ENCODE measurements at regions not wholly inside any gene's neighbourhood (a gene's known extent, or its start where the extent isn't known, plus 50 kb on each side); places are given as distances from the start of the nearest gene placed in this dataset.
"Not testable (repeated sequence)": the region's sequence is repeated elsewhere in the genome, so short reads cannot be mapped to it uniquely, and the experiment has no call there.

DNA sequence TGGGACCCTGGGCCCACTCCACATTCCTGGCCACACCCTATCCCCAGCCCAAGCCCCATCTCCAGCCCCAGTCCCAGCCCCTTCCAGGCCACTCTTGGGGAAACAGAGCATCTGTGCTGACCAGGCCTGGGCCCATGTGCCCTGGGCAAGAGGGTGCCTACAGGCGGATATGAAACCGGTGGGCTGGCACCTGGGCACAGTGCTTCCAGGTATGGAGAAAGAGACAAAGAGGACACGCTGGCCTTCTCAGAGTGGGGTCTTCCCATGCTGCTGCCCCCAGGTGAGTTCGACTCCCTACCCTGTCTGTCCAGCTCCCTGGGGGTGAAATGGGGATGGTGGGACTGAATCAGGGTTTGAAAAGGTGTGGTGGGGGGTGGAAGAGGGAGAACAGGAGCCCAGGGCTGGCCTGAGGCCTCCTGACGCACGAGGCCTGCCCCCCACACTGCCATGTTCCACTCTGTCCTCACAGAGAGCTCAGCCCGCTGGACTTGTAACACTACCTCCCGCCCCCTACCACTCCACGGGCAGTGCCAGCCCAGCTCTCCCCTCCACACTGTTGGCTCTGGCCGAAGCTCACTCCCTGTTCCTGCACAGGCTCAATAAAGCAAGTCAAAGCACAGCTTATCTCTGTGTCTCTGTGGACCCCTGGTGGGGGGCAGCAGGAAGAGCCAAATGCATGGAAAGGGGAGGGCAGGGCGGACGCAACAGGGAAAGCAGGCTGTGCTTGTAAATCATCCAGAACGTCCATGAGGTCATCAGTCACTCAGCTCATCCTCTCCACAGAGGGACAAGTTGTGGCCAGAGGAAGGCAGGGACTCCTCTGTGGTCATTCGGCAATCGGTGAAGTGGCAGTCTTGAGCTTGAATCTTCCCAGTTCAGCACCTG lies 71.1 kb upstream of the TMEM97 start:
- POLR2A ChIA-PET, result interaction anchor here (0.6 kb wide), 1 partner anchor 67 kb away, joined by 3 read pairs; no protein-coding TSS in a partner anchor
- CTCF ChIA-PET, result no interaction called here

DNA sequence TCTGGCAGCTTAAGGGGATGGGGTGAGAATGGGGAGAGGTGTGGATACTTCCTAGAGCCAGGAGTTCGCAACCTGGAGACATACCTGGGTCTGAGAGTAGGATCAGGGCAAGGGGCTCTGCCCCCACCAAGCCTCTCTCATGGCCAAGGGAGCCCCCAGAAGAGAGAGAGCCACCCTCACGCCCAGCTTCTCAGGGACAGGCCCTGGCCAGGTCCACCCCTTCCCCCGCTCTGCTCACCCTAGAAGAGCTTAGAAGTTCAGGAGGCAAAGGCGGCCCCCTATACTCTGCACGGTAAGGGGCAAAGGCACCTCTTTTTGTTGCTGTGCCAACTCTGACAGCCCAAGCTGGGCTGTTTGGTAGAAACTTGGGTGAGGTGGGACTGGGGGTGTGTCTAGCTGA lies 69.3 kb upstream of the TMEM97 start:
- CTCF ChIA-PET, result interaction anchor here (0.6 kb wide), 1 partner anchor 298 kb away, joined by 3 read pairs; no protein-coding TSS in a partner anchor
- POLR2A ChIA-PET, result interaction anchor here (0.8 kb wide), 1 partner anchor 209 kb away, joined by 3 read pairs; no protein-coding TSS in a partner anchor

DNA sequence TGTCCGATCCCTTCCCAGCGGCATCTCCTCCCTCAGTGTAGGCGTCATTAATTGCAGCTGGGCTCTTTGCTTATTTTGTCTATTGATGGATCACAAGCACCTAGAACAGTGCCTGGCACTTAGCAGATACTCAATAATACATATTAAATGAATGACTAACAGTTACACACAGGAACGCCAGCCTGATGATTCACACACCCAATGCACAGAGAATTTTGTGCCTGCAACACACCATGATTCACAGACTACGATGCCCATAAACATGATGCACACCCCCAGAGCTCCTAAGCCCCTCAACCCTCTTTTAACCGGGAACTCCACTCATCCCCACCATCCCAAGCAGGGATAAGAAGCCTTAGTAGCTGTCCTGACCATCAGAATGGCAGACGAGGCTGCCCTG lies 66.6 kb upstream of the TMEM97 start:
- ChIA-PET CTCF (interaction anchor here (1.2 to 2.5 kb wide), 4 partner anchors 21 to 67 kb away, joined by 4 to 7 read pairs (median 4); partner anchors contain the start of gene TMEM97), POLR2A (no interaction called here)

DNA sequence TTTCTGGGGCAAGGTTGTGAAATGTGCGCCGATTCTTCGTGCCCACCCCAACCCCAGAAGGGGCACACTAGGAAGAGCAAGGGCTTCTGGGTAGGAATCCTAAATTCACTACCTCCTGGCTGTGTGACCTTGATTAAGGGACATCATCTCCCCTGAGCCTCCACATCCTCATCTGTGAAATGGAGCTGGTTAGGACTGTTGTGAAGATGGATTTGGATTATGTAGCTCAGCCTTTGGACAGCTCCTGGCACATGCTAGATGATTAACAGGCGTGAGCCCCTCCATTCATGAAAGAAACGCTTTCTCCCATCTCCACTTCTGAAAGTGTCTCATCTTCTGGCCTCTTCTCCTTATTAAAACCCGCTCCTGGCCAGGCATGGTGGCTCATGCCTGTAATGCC lies 65.3 kb upstream of the TMEM97 start:
- CTCF ChIA-PET, result no interaction called here
- POLR2A ChIA-PET, result no interaction called here

DNA sequence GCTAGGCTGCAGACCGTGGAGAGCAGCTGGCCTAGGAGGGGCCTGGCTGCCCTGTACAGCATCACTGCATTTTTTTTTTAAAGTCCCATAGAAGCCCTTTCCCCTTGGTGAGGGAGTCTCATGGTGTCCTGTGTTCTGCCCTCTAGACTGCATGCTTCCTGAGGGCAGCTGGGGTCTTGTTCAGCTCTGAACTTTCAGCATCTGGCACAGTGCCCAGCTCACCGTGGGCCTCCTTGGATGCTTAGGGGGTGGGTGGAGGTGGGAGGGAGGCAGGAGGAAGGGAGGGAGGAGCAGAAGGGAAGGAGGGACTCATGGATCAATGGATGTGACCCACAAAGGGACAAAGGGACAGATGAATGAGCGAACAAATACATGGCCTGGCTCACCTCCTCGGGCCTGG lies 63.4 kb upstream of the TMEM97 start:
- POLR2A ChIA-PET, result no interaction called here
- CTCF ChIA-PET, result no interaction called here

DNA sequence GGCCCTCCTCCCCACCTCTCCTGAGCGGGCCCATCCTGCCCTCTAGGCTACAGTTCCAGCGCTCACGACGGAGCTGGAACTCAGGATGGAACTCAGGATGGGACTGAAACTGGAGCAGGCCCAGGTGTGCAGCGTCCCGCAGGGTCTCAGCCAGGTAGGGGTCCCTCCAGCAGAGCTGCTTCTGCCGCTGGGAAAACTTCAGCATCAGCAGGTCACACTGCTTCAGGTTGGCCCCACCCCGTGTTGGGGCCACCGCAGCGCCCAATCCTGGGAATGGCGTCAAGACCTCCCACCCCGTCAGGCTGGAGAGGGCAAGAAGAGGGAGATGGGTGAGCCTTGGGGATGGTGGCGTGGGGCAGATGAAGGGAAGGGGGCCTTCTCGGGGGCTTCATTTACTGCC lies 62.6 kb upstream of the TMEM97 start:
- POLR2A ChIA-PET, result no interaction called here
- CTCF ChIA-PET, result interaction anchor here (0.6 kb wide), 1 partner anchor 456 kb away, joined by 4 read pairs; the partner anchor contains the start of gene NOS2

DNA sequence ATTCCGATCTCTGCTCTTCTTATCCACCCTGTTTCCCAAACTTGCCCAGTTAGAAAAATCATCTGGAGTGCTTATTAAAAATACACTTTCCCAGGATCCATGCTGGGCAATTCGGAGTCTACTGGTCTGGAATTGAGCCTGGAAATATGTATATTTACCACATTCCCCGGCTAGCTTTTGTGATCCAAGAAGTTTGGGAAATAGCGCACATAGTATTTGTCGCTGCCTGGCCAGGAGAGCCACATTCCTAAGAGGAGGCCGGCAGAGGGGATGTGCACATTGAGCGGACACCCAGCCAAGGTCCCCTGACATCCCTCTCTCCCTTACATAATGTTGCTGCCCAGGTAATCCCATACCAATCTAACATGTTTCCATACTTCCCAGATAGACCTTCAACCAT lies 62.1 kb upstream of the TMEM97 start:
- ChIA-PET POLR2A (no interaction called here), CTCF (interaction anchor here (0.6 kb wide), 1 partner anchor 457 kb away, joined by 4 read pairs; the partner anchor contains the start of gene NOS2)

DNA sequence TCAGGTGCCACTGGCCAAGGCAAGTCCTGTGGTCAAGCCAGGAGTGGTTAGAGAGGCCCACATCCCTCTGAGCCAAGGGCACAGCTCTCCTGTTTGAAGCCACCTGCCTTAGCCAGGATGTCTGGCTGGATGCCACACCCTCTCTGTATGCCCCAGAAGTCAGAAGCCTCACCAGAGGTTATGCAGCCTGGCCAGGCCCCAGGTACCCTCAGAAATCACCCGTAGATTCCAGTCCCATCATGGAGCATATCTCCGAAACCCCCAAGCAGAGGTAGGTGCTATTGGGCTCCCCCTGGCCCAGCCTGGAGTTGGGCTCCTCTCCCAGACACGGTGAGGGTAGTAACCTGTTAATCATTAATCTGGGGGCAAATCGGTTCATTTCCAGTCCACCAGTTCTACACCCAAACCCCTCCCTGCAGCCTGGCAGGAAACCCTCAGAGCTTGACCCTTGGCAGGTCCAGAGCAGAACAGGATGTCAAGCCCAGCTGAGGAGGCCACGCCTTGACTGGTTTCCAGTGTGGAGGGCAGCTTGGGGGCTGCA lies 60.6 kb upstream of the TMEM97 start:
- ChIA-PET POLR2A (no interaction called here), CTCF (no interaction called here)

DNA sequence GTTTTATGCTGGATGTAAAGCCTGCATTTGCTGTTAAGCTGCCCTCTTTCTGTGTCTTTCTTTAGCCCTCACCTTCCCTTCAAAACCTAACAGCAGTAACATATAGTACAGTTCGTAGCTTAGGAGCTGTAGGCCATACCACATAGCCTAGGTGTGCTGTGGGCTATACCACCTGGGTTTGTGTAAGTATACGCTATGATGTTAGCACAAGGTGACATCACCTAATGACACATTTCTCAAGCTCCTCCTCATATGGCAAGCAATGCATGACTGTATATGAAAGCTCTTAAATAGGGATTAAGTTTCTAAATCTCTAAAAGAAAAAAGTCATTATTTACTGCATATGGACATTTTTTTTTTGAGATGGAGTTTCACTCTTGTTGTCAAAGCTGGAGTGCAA lies 57.8 kb upstream of the TMEM97 start:
- CTCF ChIA-PET, result no interaction called here
- POLR2A ChIA-PET, result no interaction called here

DNA sequence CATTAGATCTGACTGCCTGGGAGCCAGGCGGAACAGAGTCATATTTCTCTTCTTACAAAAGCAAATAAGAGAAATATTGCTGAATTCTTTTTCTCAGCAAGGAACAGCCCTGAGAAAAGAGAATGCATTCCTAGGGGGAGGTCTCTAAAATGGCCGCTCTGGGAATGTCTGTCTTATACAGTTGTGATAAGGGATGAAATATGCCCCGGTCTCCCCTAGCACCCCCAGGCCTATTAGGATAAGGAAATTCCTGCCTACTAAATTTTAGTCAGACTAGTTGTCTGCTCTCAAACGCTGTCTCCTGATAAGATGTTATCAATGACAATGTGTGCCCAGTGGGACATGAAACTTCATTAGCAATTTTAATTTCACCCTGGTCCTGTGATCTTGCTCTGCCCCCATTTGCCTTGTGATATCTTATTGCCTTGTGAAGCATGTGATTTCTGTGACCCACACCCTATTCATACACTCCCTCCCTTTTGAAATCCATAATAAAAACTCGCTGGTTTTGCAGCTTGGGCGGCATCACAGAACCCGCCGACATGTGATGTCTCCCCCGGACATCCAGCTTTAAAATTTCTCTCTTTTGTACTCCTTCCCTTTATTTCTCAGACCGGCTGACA lies 56.8 kb upstream of the TMEM97 start:
- POLR2A ChIA-PET, CTCF ChIA-PET: not testable (repeated sequence)

DNA sequence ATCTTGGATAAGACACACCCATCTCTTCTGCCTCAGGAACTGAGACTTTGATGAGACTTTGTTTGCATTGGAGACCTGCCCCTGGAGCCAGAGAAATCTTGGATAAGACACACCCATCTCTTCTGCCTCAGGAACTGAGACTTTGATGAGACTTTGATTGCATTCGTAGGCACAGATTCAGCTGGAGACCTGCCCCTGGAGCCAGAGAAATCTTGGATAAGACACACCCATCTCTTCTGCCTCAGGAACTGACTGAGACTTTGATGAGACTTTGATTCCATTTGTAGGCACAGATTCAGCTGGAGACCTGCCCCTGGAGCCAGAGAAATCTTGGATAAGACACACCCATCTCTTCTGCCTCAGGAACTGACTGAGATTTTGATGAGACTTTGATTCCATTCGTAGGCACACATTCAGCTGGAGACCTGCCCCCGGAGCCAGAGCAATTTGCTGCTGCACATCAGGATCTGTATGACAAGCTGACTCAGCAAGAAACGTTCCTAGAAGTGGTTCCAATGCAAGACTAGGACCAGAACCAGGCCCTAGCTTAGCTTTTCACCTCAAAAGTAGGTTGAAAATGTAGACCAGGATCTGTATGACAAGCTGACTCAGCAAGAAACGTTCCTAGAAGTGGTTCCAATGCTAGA lies 54.0 kb upstream of the TMEM97 start:
- POLR2A ChIA-PET, CTCF ChIA-PET: not testable (repeated sequence)

DNA sequence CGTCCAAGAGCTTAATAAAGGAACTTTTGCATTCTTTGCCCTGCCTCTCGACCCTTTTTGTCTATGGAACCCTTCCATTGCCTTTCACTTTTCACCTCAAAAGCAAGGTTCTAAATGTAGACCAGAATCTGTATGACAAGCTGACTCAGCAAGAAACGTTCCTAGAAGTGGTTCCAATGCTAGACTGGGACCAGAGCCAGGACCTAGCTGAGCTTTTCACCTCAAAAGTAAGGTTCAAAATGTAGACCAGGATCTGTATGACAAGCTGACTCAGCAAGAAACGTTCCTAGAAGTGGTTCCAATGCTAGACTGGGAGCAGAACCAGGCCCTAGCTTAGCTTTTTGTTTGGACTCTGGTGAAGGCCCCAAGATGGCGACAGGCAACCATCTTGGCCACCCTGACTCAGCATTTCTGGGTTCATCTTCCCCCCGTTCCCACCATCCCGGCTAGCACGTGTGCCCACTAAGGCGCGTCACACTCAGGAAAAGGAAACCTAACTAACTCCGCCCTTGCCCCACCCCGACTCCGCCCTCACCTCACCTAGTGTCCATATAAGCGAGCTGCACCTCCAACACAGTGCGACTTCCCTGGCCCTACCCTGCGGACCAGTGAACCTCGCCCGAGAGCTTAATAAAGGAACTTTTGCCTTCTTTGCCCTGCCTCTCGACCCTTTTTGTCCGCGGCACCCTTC lies 53.0 kb upstream of the TMEM97 start:
- CTCF ChIA-PET, POLR2A ChIA-PET: not testable (repeated sequence)

DNA sequence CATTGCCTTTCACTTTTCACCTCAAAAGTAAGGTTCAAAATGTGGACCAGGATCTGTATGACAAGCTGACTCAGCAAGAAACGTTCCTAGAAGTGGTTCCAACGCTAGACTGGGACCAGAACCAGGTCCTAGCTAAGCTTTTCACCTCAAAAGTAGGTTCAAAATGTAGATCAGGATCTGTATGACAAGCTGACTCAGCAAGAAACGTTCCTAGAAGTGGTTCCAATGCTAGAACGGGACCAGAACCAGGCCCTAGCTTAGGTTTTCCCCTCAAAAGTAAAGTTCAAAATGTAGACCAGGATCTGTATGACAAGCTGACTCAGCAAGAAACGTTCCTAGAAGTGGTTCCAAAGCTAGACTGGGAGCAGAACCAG lies 52.5 kb upstream of the TMEM97 start:
- CTCF ChIA-PET, result not testable (repeated sequence)

DNA sequence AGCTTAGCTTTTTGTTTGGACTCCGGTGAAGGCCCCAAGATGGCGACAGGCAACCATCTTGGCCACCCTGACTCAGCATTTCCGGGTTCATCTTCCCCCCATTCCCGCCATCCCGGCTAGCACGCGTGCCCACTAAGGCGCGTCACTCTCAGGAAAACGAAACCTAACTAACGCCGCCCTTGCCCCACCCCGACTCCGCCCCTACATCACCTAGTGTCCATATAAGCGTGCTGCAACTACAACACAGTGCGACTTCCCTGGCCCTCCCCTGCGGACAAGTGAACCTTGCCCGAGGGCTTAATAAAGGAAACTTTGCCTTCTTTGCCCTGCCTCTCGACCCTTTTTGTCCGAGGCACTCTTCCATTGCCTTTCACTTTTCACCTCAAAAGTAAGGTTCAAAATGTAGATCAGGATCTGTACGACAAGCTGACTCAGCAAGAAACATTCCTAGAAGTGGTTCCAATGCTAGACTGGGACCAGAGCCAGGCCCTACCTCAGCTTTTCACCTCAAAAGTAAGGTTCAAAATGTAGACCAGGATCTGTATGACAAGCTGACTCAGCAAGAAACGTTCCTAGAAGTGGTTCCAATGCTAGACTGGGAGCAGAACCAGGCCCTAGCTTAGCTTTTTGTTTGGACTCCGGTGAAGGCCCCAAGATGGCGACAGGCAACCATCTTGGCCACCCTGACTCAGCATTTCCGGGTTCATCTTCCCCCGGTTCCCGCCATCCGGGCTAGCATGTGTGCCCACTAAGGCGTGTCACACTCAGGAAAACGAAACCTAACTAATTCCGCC lies 51.9 kb upstream of the TMEM97 start:
- CTCF ChIA-PET, result interaction anchor here (0.6 kb wide), 1 partner anchor 67 kb away, joined by 3 read pairs; no protein-coding TSS in a partner anchor
- POLR2A ChIA-PET, result not testable (repeated sequence)

More for the DNA sequence above, 52.5 kb upstream of the TMEM97 start:
- POLR2A ChIA-PET, result not testable (repeated sequence)

DNA sequence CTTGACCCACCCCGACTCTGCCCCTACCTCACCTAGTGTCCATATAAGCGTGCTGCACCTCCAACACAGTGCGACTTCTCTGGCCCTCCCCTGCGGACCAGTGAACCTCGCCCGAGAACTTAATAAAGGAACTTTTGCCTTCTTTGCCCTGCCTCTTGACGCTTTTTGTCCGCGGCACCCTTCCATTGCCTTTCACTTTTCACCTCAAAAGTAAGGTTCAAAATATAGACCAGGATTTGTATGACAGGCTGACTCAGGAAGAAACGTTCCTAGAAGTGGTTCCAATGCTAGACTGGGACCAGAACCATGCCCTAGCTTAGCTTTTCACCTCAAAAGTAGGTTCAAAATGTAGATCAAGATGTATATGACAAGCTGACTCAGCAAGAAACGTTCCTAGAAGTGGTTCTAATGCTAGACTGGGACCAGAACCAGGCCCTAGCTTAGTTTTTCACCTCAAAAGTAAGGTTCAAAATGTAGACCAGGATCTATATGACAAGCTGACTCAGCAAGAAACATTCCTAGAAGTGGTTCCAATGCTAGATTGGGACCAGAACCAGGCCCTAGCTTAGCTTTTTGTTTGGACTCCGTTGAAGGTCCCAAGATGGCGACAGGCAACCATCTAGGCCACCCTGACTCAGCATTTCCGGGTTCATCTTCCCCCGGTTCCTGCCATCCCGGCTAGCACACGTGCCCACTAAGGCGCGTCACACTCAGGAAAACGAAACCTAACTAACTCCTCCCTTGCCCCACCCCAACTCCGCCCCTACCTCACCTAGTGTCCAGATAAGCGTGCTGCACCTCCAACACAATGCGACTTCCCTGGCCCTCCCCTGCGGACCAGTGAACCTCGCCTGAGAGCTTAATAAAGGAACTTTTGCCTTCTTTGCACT lies 51.0 kb upstream of the TMEM97 start:
- ChIA-PET CTCF (interaction anchor here (0.6 kb wide), 1 partner anchor 68 kb away, joined by 3 read pairs; no protein-coding TSS in a partner anchor), POLR2A (no interaction called here)

DNA sequence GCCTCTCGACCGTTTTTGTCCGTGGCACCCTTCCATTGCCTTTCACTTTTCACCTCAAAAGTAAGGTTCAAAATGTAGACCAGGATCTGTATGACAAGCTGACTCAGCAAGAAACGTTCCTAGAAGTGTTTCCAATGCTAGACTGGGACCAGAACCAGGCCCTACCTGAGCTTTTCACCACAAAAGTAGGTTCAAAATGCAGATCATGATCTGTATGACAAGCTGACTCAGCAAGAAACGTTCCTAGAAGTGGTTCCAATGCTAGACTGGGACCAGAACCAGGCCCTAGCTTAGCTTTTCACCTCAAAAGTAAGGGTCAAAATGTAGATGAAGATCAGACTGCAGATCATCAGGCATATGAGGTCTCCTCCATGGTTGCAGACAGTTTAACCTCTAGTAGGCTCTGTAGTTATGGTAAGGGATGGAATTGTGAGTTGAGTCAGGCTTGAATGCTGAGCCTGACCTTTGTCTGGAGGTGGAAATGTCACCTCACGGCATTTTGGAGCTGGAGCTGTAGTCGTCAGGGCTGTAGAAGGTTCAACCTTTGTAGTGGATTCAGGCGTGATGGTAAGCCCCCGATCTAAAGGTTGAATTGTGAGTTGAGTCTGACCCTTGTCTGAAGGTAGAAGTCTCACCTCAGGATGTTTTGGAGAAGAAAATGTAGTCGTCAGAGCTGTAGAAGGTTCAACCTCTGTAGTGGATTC lies 50.2 kb upstream of the TMEM97 start:
- POLR2A ChIA-PET, result no interaction called here
- CTCF ChIA-PET, result no interaction called here

Measured in activated CD8-positive, alpha-beta memory T cell treated with anti-CD3 and anti-CD28 coated beads for 36 hours (primary cell).